Left ventricle myocardium inferior (tissue), 1 donor: ENCODE measurements at regions not wholly inside any gene's neighbourhood (a gene's known extent, or its start where the extent isn't known, plus 50 kb on each side); places are given as distances from the start of the nearest gene placed in this dataset.

ENCODE experiments used
- DNase-seq: peaks from one replicate; pipeline ENCODE4 v3.0.0-alpha.2; 2020
- H3K27ac ChIP-seq: fragments of 200-600 bp; replicated peaks from 2 replicates; pipeline ENCODE4 v1.8.0; 2021
- H3K27me3 ChIP-seq: fragments of 200-600 bp; 2 replicates; pipeline ENCODE4 v1.8.0; 2021; ENCODE audit warnings: low read depth
- H3K36me3 ChIP-seq: fragments of 200-600 bp; 2 replicates; pipeline ENCODE4 v1.8.0; 2021
- H3K4me1 ChIP-seq: fragments of 200-600 bp; 2 replicates; pipeline ENCODE4 v1.8.0; 2021
- H3K4me3 ChIP-seq: fragments of 200-600 bp; 2 replicates; pipeline ENCODE4 v1.8.0; 2021; ENCODE audit warnings: mild to moderate bottlenecking, moderate library complexity
- H3K9me3 ChIP-seq: fragments of 200-600 bp; replicated peaks from 2 replicates; pipeline ENCODE4 v1.8.0; 2021
- intact Hi-C: fragments of 100-400 bp; cut with micrococcal nuclease; formaldehyde crosslinking; loops from one replicate; pipeline ENCODE4 v1.11.0; 2022
- TF ChIP-seq, protein P1 (sequence below): fragments of 200-600 bp; IDR thresholded peaks from 2 replicates; pipeline ENCODE4 v1.8.0; 2021; ENCODE audit warnings: antibody characterized with exemption, mild to moderate bottlenecking, borderline replicate concordance
- donor health status: DM: no; HTN: yes; CAD: no; lungs with severe emphysema.

DNA sequence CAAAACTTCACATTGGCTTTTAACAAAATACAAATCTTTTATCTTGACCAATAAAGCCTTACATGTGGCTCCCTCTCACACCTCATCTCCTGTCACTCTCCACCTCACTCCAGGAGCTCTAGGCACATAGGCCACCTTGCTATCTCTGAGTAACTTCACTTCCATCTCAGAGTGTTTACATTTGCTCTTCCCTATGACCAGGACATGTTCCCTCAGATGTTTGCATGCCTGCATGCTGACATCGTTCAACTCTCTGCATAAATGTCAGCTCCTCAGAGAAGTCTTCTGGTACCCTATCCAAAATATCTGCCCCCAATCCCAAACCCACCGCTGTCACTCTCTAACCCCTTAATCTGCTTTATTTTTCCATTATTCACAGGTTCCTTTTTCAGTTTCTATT, 110.9 kb downstream of the TOMM20 start:
- Histone ChIP-seq H3K27me3 (no peaks in the 10 kb centered on the region), H3K4me3 (no peak overlapping the region), H3K4me1 (peaks cover 5% of the 10 kb centered on the region), H3K27ac (no peak overlapping the region), H3K36me3 (no peaks in the 10 kb centered on the region), H3K9me3 (peaks cover 7% of the 10 kb centered on the region)
- TF ChIP-seq, protein P1, sequence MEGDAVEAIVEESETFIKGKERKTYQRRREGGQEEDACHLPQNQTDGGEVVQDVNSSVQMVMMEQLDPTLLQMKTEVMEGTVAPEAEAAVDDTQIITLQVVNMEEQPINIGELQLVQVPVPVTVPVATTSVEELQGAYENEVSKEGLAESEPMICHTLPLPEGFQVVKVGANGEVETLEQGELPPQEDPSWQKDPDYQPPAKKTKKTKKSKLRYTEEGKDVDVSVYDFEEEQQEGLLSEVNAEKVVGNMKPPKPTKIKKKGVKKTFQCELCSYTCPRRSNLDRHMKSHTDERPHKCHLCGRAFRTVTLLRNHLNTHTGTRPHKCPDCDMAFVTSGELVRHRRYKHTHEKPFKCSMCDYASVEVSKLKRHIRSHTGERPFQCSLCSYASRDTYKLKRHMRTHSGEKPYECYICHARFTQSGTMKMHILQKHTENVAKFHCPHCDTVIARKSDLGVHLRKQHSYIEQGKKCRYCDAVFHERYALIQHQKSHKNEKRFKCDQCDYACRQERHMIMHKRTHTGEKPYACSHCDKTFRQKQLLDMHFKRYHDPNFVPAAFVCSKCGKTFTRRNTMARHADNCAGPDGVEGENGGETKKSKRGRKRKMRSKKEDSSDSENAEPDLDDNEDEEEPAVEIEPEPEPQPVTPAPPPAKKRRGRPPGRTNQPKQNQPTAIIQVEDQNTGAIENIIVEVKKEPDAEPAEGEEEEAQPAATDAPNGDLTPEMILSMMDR = no peak
- DNase-seq = no peak
- intact Hi-C loops = no loop called here

DNA sequence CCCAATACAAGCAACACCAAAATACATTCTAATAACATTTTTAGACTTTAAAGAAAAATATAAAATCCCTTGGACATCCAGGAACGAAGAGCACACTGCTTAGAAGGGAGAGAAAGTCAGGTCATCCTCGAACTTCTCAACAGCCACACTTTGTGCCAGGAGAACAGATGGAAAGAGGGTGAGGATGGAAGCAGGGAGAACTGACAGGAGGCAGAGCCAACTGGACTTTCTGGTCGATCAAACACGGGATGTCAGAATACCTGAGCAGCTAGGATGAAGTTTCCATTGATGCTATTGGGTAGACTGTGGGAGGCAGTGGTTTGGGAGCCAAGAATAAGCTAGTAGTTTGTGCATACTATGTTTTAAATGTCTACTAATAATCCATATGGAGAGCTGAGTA, 111.4 kb downstream of the TOMM20 start:
- Histone ChIP-seq H3K4me1 (peaks cover 7% of the 10 kb centered on the region), H3K27ac (no peak overlapping the region), H3K27me3 (no peaks in the 10 kb centered on the region), H3K9me3 (peaks cover 7% of the 10 kb centered on the region), H3K4me3 (no peak overlapping the region), H3K36me3 (no peaks in the 10 kb centered on the region)
- intact Hi-C loops = no loop called here
- TF ChIP-seq, protein P1 = no peak
- no peak for DNase-seq

DNA sequence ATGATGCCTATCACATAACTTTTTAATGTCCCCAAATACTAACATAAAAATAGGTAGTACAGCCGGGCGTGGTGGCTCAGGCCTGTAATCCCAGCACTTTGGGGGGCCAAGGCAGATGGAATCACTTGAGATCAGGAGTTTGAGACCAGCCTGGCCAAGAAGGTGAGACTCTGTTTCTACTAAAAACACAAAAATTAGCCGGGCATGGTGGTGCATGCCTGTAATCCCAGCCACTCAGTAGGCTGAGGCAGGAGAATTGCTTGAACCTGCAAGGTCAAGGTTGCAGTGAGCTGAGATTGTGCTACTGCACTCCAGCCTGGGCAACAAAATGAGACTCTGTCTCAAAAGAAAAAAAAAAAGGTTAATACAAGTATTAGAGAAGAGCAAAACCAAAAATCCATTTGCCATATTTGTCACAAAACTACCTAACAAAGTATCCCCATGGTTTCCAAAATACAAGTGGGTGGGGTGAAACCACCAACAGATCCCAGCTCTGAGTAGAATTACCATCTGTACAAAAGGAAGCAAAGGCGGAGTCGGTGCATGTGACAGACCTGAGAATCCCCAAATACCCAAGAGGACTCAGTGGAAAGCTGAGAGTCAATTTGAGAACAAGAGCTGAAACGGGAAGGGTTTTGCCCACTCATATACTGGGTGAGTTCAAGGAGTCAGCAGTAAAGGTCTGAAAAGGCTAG, 113.2 kb downstream of the TOMM20 start:
- H3K27me3 ChIP-seq = no peaks in the 10 kb centered on the region
- H3K9me3 ChIP-seq = peaks cover 7% of the 10 kb centered on the region
- no peak overlapping the region for H3K27ac ChIP-seq
- intact Hi-C loops = no loop called here
- DNase-seq = no peak
- TF ChIP-seq, protein P1 = no peak
- H3K36me3 ChIP-seq = no peaks in the 10 kb centered on the region
- peaks cover 16% of the 10 kb centered on the region for H3K4me1 ChIP-seq
- no peak overlapping the region for H3K4me3 ChIP-seq

DNA sequence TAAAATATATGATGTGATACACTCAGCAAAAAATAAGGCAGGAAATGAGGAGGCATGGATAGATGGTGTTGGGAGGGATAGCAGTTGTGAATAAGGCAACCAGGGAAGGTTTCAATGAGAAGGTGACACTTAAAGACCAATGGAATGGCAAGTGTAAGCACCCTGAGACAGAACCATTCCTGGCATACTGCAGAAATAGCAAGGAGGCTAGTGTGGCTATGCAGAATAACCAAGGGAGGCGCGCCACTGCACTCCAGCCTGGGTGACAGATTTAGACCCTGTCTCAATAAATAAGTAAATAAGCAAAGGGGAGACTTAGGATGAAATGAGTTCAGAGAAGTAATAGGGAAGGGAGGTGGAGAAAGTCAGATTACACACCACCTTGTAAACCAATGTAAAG, 113.9 kb downstream of the TOMM20 start:
- TF ChIP-seq, protein P1 = no peak
- H3K4me1 ChIP-seq = peaks cover 16% of the 10 kb centered on the region
- H3K4me3 ChIP-seq = no peak overlapping the region
- intact Hi-C loops = no loop called here
- no peaks in the 10 kb centered on the region for H3K27me3 ChIP-seq
- H3K36me3 ChIP-seq = no peaks in the 10 kb centered on the region
- H3K9me3 ChIP-seq = peaks cover 7% of the 10 kb centered on the region
- no peak for DNase-seq
- H3K27ac ChIP-seq = no peak overlapping the region

DNA sequence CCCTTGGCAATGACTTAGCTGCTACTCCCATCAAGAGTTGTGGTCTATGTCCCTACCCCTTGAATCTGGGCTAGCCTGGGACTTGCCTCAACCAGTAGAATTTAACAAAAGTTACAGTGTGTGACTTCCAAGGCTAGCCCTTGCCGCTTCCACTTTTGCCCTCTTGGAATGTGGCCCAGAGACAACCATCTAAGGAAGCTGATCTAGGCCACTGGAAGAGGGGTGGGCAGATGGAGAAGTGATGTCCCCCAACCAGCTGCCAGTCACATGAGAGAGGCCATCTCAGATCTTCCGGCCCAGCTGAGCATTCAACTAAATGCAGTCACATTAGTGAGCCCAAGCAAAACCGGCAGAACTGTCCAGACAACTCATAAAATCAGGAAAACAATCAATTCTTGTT, 115.1 kb downstream of the TOMM20 start:
- peaks cover 16% of the 10 kb centered on the region for H3K4me1 ChIP-seq
- no peaks in the 10 kb centered on the region for H3K36me3 ChIP-seq
- H3K27me3 ChIP-seq = no peaks in the 10 kb centered on the region
- no peak overlapping the region for H3K4me3 ChIP-seq
- peaks cover 7% of the 10 kb centered on the region for H3K9me3 ChIP-seq
- intact Hi-C loops = no loop called here
- DNase-seq = no peak
- no peak overlapping the region for H3K27ac ChIP-seq
- TF ChIP-seq, protein P1 = no peak
